GM21423 (cell line): ENCODE measurements at regions not wholly inside any gene's neighbourhood (a gene's known extent, or its start where the extent isn't known, plus 50 kb on each side); places are given as distances from the start of the nearest gene placed in this dataset.
"Not testable (repeated sequence)": the region's sequence is repeated elsewhere in the genome, so short reads cannot be mapped to it uniquely, and the experiment has no call there.

ENCODE experiments used
- ATAC-seq: cut with Tn5 transposase; IDR thresholded peaks from one replicate; pipeline ENCODE4 v1.9.1; 2021; ENCODE audit warnings: mild to moderate bottlenecking, moderate library complexity; ENCODE audit not compliant: unreplicated experiment

GRCh38 chr22:48734961-48735360, 1092.7 kb downstream of the BRD1 start:
- ATAC-seq, result no peak

- no peak for ATAC-seq
These were observed 1093.3 kb downstream of the BRD1 start for GRCh38 chr22:48734359-48734758.

DNA sequence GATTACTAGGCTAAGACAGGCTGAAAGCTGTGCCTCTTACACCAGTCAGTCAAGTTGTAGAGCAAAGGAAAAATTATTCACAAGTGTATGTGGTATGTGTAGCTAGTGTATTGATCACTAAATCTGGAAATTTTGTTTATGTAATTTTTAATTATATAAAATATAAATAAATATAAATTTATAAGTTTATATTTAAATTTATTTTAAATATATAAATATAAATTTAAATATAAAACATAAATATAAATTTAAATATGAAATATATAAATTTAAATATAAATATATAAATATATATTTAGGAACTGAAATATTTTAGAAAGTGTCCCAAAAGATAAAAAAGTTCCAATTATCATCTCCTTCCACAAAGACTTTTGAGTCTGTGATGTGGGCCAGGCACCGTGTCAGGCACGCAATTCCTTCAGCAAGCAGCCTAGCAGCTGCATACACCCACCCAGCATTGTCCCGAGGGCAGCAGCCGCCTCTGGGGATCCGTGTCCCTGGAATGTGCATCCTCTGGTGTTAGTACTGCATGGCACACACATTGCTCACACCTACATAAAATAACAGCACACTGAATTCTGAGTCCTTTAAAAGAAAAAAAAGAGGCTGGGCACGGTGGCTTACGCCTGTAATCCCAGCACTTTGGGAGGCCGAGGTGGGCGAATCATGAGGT, 1098.0 kb downstream of the BRD1 start:
- no peak for ATAC-seq

DNA sequence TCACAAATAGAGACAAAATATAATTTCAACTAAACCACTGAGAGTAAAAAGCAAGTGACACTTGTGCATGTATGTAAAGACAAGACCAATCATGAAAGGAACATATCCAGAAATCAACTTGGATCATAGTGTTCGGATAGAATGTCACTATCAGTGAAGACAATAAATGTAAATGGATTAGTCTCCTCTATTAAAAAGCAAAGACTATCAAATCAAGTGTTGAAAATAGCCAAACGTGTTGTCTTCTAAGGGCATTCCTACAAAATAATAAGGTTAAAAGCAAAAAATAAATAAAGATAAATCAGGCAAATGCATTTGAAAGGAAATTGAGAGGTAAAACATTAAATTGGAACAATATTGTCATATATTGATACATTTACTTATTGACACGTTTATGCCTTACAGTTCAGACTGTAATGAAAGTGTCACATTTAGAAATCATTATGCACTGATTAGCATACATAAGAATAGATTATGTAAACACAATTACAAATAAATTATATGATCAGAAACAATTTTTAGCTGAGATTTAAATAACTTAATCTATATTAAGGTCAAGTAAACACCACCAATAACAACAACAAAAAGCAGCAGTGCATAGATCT, 1100.1 kb downstream of the BRD1 start:
- no peak for ATAC-seq

GRCh38 chr22:48724899-48725298, 1102.8 kb downstream of the BRD1 start:
- no peak for ATAC-seq

DNA sequence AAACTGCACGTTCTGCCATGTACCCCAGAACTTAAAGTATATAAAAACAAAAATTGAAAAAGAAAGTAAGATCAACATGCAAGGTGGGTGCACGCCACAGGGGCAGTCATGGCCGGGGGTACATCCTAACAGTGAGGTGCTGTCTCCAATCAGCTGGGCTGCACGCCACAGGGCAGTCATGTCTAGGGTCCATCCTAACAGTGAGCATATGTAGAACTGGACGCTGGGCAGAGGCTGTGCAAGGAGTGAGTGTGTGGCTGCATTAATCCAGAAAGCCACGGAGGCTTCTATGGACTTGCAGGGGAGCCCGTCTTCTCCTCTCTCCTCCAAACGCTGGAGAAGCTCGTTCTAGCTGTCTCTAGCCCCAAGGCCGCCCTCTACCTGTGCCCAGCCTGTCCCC, 1105.0 kb downstream of the BRD1 start:
- ATAC-seq, result no peak

GRCh38 chr22:48721395-48721669, 1106.3 kb downstream of the BRD1 start:
- no peak for ATAC-seq

DNA sequence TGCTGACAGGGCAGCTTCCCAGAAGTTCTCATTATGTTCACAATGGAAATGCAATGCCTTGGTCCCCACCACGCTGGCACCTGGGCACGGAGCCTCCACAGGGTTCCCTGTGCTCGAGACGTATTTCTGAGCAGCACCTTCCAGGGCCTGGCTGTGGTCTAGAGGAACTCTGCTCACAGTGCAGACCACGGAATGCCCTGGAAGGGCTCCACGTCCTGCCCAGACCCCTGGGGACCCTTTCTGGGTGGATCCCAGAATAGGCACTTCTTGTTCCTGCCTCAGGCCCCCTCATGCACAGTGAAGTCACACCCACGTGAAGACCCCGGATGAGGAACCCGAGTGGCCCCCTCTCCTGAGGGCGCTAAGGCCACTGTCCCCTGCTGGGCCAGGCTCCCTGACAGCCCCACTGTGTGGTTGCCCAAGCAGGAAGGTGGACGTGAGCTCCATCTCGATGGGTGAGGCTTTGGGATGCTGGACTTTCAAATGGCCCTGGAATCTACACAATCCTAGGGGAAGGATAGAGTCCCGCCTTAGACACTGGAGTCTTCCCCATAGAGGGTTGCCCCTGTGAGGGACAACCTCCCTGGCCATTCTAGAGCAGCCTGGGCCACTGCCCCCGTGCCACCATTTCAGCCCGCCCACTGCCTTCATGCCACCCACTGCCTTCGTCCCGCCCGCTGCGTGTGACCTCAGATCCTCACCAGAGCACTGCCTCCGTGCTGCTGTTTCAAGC, 1106.8 kb downstream of the BRD1 start:
- no peak for ATAC-seq

GRCh38 chr22:48719978-48720661, 1107.6 kb downstream of the BRD1 start:
- no peak for ATAC-seq

DNA sequence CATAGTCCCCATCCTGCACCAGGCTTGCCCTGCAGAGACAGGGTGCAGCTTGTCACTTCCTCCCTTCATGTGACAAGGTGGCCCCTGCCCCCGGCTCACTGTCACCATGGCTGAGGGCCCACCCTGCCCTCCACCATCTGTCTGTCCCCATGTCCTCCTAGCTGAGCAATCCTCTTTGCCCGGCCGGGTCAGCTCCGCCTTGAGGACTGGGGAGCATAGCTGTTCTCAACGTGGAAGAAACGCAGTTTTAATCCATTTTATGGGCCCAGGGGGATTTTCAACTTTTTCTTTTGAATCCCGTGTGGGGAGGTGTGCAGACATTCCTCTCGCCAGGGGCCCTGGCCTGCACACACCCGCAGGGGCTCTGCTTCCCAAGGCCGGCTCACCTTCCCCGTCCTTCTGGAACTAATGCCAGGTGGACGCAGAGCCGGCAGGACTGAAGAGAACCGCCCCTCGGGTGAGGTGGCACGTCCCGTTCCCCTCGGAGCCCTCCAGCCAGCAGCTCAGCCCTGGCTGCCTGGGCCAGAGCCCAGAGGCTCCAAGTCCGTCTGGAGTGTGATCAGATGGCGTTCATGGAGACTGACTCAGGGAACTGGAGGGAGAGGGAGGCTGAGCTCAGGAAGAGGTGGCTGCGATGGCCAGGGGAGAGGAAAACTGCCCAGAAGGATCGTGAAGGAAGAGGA, 1108.7 kb downstream of the BRD1 start:
- no peak for ATAC-seq

DNA sequence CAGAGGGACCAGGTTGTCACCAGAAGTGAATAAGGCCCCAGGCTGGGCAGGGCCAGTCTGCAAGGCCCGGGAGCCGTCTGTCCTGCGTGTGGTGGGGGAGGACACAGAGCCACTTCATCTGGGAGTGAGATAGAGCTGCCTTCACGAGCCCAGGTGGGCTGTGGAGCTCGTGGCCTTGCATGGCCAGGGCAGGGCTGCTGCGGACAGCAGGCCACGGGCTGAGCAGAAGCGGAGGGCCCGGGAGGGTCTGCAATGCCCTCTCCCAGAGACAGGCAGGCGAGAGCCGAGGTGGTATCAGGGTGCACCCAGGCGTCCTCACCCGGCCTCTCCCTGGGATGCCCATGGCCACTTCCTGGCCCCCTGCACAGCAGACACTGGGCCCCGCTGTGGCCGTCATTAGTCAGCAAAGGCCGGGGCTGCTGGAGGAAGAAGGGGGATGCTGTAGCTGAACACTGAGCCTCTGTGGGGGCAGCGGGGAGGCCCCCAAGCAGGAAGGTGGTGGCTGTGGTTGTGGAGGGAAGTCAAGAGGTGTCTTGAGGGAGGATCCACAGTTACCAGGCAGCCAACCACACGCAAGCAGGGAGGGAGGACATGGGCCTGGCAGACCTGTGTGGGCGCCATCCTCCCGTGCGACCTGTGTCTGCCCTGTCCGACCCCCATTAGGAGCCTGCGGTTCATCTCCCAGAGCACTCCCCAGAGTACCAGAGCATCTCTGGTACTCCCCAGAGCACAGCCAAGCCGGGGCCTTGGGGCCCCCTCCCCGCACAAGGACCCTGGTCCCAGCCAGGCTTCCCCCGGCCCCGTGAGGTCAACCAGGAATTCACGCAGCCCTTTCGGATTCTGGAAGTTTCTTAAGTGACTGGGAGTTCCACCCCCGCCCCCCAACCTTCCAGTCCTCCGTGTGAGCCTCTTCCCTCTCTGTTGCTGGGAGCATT, 1109.5 kb downstream of the BRD1 start:
- no peak for ATAC-seq

- ATAC-seq, result no peak
These were observed 1110.4 kb downstream of the BRD1 start for GRCh38 chr22:48717076-48717810.

DNA sequence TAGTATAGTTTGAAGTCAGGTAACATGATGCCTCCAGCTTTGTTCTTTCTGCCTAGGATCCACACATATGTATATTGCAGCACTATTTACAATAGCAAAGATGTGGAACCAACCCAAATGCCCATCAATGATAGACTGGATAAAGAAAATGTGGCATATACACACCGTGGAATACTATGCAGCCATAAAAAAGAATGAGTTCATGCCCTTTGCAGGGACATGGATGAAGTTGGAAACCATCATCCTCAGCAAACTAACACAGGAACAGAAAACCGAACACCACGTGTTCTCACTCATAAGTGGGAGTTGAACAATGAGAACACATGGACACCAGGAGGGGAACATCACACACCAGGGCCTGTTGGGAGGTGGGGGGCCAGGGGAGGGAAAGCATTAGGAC, 1111.5 kb downstream of the BRD1 start:
- not testable (repeated sequence) for ATAC-seq

DNA sequence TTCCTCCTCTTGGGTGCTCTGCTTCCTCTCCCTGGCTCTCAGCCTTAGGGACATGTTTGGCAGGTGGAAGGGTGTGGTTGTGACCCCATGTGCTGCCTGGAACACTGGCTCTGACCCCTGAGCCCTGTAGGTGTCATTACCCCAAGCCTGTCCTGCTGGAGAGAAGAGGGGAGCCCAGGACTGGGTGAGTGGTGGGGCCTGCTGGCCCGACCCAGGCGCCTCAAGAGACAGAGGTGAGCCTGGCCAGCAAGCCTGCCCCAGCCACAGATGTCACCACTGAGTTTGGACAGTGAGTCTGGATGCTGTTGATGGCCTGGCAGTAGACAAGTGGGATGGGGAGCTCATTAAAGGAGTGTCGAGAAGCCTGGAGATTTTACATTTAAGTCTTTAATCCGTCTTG, 1112.2 kb downstream of the BRD1 start:
- no peak for ATAC-seq

DNA sequence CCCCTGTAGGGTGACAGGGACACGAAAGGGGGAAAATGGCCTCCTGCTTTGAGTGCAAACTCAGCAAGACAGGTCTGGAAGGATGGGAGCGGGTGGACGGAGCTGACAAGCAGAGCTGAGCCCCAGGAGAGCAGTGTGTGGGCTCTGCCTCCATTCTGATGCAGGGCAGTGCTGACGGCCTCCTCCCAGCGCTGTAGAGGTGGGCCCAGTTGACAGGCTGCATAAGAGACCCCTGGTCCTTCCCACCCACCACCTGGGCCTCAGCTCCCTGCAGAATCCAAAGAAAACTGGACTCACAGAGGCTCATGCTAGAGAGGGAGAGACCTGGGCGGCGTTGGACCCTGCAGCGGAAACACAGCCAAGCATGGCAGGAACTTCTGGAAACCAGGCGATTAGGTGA, 1113.4 kb downstream of the BRD1 start:
- ATAC-seq, result no peak

GRCh38 chr22:48713272-48714205, 1114.1 kb downstream of the BRD1 start:
- no peak for ATAC-seq

DNA sequence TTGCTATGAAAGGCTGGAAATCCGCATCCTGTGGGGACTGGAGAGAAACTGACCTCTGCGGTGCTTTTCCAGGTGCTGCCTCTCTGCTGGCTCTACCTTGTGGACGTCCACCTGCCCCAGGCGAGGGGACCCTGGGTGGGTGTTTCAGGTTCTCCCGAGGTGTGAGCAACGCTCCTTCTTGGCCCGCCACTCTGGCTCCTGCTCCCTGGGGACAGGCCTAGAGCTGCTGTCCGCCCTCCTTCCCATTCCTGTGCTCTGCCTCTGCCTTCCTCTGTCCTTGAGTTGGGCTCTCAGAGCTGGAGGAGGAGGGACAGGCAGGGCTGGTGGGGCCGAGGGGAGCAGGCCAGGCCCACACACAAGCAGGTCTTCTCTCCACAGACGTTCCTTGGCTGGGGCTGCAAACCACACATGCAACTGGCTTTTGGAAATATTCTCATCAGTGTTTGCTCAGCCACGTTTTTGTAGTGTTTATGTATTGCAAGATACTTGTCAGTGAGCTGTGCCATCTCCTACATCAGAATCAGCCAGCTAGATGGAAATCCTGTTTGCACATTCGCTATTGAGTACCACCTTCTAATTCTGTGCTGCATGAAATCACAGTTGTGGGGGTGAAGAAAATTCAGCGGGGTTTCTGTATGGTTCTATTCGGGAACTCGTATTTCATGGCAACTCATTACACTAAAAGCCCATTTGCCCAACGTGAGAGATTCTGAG, 1115.0 kb downstream of the BRD1 start:
- ATAC-seq, result no peak

- ATAC-seq, result no peak
These were observed 1116.0 kb downstream of the BRD1 start for GRCh38 chr22:48711669-48712068.
